ENCODE measurements at regions not wholly inside any gene's neighbourhood (a gene's known extent, or its start where the extent isn't known, plus 50 kb on each side); places are given as distances from the start of the nearest gene placed in this dataset.

- no peak overlapping the region for H3K4me3 ChIP-seq (ENCODE audit: low read depth, low read length)
- no peak for TF ChIP-seq CTCF (conservative IDR thresholded peaks at IDR 0.05; ENCODE audit: low read depth, low read length)
- no peak for DNase-seq (ENCODE audit: low read depth)
These were observed 343.2 kb downstream of the ANXA1 start for GRCh38 chr9:73494894-73495293.

- TF ChIP-seq CTCF (conservative IDR thresholded peaks at IDR 0.05; ENCODE audit: low read depth, low read length) = no peak
- no peak for DNase-seq (ENCODE audit: low read depth)
- H3K4me3 ChIP-seq (ENCODE audit: low read depth, low read length) = no peak overlapping the region
These were observed 346.1 kb downstream of the ANXA1 start for GRCh38 chr9:73497796-73498195.

GRCh38 chr9:73515216-73515615 is 363.6 kb downstream of the ANXA1 start:
- no peak for TF ChIP-seq CTCF (conservative IDR thresholded peaks at IDR 0.05; ENCODE audit: low read depth, low read length)
- DNase-seq (ENCODE audit: low read depth) = no peak
- no peak overlapping the region for H3K4me3 ChIP-seq (ENCODE audit: low read depth, low read length)

GRCh38 chr9:73523391-73523790 is 371.7 kb downstream of the ANXA1 start:
- no peak for DNase-seq (ENCODE audit: low read depth)
- H3K4me3 ChIP-seq (ENCODE audit: low read depth, low read length) = no peak overlapping the region
- TF ChIP-seq CTCF (conservative IDR thresholded peaks at IDR 0.05; ENCODE audit: low read depth, low read length) = no peak

- DNase-seq (ENCODE audit: low read depth) = no peak
- TF ChIP-seq CTCF (conservative IDR thresholded peaks at IDR 0.05; ENCODE audit: low read depth, low read length) = no peak
- no peak overlapping the region for H3K4me3 ChIP-seq (ENCODE audit: low read depth, low read length)
These were observed 373.7 kb downstream of the ANXA1 start for GRCh38 chr9:73525350-73525749.

- no peak for TF ChIP-seq CTCF (conservative IDR thresholded peaks at IDR 0.05; ENCODE audit: low read depth, low read length)
- no peak overlapping the region for H3K4me3 ChIP-seq (ENCODE audit: low read depth, low read length)
- no peak for DNase-seq (ENCODE audit: low read depth)
These were observed 375.9 kb downstream of the ANXA1 start for GRCh38 chr9:73527521-73527920.

DNA sequence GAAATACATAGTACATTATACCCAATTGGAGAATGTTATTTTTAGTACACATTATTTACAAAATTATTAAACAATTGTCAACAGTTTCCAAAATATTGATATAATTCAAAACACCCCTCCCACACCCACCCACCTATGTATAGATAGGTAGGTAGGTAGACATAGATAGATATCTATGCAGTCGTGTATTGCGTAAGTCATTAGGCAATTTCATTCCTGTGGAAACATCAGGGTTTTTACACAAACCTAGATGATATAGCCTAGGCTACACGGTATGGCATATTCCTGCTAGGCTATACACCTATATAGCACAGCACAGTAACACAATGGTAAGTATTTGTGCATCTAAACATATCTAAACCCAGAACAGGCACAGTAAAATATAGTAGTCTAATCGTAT is 377.3 kb downstream of the ANXA1 start:
- H3K4me3 ChIP-seq (ENCODE audit: low read depth, low read length) = no peak overlapping the region
- DNase-seq (ENCODE audit: low read depth) = no peak
- no peak for TF ChIP-seq CTCF (conservative IDR thresholded peaks at IDR 0.05; ENCODE audit: low read depth, low read length)
